ENCODE measurements at regions not wholly inside any gene's neighbourhood (a gene's known extent, or its start where the extent isn't known, plus 50 kb on each side); places are given as distances from the start of the nearest gene placed in this dataset.

DNA sequence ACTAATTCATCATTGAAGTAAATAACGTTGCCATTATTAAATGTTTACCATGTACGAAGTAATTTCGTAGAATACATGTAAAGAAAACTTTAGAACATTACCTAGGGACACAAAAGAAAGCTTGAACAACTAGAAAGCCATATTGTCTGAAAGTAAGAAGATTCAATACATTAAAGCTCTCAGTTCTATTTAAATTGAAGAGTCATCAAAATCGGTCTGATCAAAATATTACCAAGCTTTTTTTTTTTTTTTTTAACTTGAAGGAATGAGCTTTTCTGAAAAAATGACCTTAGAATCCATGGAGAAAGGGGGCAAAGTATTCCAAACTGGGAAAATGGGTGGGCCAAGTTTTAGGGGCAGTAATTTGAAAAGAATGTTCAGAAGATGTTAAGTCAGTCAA, 300.8 kb downstream of the GPD2 start:
- TF ChIP-seq POLR2A (IDR thresholded peaks at IDR 0.05) = no peak
- TF ChIP-seq, protein P1, sequence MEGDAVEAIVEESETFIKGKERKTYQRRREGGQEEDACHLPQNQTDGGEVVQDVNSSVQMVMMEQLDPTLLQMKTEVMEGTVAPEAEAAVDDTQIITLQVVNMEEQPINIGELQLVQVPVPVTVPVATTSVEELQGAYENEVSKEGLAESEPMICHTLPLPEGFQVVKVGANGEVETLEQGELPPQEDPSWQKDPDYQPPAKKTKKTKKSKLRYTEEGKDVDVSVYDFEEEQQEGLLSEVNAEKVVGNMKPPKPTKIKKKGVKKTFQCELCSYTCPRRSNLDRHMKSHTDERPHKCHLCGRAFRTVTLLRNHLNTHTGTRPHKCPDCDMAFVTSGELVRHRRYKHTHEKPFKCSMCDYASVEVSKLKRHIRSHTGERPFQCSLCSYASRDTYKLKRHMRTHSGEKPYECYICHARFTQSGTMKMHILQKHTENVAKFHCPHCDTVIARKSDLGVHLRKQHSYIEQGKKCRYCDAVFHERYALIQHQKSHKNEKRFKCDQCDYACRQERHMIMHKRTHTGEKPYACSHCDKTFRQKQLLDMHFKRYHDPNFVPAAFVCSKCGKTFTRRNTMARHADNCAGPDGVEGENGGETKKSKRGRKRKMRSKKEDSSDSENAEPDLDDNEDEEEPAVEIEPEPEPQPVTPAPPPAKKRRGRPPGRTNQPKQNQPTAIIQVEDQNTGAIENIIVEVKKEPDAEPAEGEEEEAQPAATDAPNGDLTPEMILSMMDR (IDR thresholded peaks at IDR 0.05) = no peak
